ENCODE measurements at regions not wholly inside any gene's neighbourhood (a gene's known extent, or its start where the extent isn't known, plus 50 kb on each side); places are given as distances from the start of the nearest gene placed in this dataset.

- TF ChIP-seq CTCF (IDR thresholded peaks at IDR 0.05 in 2 of 3, conservative IDR thresholded peaks at IDR 0.05 in 1 of 3; ENCODE audit: control insufficient read depth in 2 of 3, extremely low read depth in 1 of 3, insufficient read depth in 1 of 3, low read depth in 3 of 3, low read length in 3 of 3) (no peak), REST (IDR thresholded peaks at IDR 0.05; ENCODE audit: low read depth, low read length) (no peak), POLR2A (IDR thresholded peaks at IDR 0.05; ENCODE audit: low read depth, low read length) (no peak)
Observed at GRCh38 chr1:217078078-217078690, 355.0 kb upstream of the ESRRG start.

All from GM12878 (cell line).